DOHH2 (cell line): ENCODE measurements at regions not wholly inside any gene's neighbourhood (a gene's known extent, or its start where the extent isn't known, plus 50 kb on each side); places are given as distances from the start of the nearest gene placed in this dataset.

Experiments
- CTCF ChIP-seq: fragments of 200-600 bp; sonication (generic); IDR thresholded peaks from one replicate; pipeline ENCODE4 v1.5.1; 2014; ENCODE audit warnings: antibody characterized with exemption, mild to moderate bottlenecking, low read depth, low read length; ENCODE audit not compliant: poor library complexity, severe bottlenecking
- EZH2phosphoT487 ChIP-seq: fragments of 200-600 bp; sonication (generic); IDR thresholded peaks from 2 replicates; pipeline ENCODE4 v1.6.1; 2017; ENCODE audit warnings: borderline replicate concordance, mild to moderate bottlenecking, antibody characterized with exemption, low read length, moderate library complexity, mixed read lengths

GRCh38 chr5:174387448-174387847 is 336.9 kb upstream of the MSX2 start:
- TF ChIP-seq CTCF (no peak), EZH2phosphoT487 (no peak)
